NB4 (cell line): ENCODE measurements at regions not wholly inside any gene's neighbourhood (a gene's known extent, or its start where the extent isn't known, plus 50 kb on each side); places are given as distances from the start of the nearest gene placed in this dataset.

Experiments used
- CTCF ChIP-seq: IDR thresholded peaks from one replicate; pipeline ENCODE4 v1.5.1; 2012; ENCODE audit warnings: low read depth, low read length
- POLR2A ChIP-seq: IDR thresholded peaks from 2 replicates; pipeline ENCODE4 v1.6.1; 2011; ENCODE audit warnings: mild to moderate bottlenecking; ENCODE audit not compliant: insufficient read length; ENCODE audit errors: extremely low read depth

GRCh38 chr2:15695582-15696330 is 104.1 kb downstream of the DDX1 start:
- TF ChIP-seq CTCF (no peak), POLR2A (no peak)
